Panc1 (cell line): ENCODE measurements at regions not wholly inside any gene's neighbourhood (a gene's known extent, or its start where the extent isn't known, plus 50 kb on each side); places are given as distances from the start of the nearest gene placed in this dataset.

Source experiments
- ATAC-seq: fragments of 200-7000 bp; cut with Tn5 transposase; 2 replicates; pipeline ENCODE4 v1.9.1; 2020; ENCODE audit warnings: mild to moderate bottlenecking, moderate library complexity
- BruUV-seq: library from RNA; stranded (reverse); fragments of 400-500 nt; replicated peaks from 2 replicates; lab custom pipeline; 2021; lab: Mats Ljungman, UMichigan
- CTCF ChIA-PET: fragments of 300-600 bp; sonication (Branson Sonifier 250); formaldehyde crosslinking; loops from one replicate; lab custom pipeline; 2022; ENCODE audit warnings: antibody characterized with exemption; lab: Charles Lee
- POLR2A ChIA-PET: fragments of 300-600 bp; sonication (Branson Sonifier 250); formaldehyde crosslinking; loops from one replicate; lab custom pipeline; 2022; ENCODE audit warnings: antibody characterized with exemption; lab: Charles Lee
- DNase-seq: peaks from one replicate; pipeline ENCODE4 v3.0.0-alpha.2; 2010; ENCODE audit warnings: low read depth, low spot score
- H3K27ac ChIP-seq: 2 replicates; pipeline ENCODE4 v1.5.1; 2011; ENCODE audit warnings: mild to moderate bottlenecking, low read length, inconsistent platforms
- H3K27me3 ChIP-seq: fragments of 200-500 bp; sonication (Bioruptor generic); 2 replicates; pipeline ENCODE4 v1.6.0; 2014; ENCODE audit warnings: low read length, inconsistent platforms; ENCODE audit not compliant: control insufficient read depth, insufficient read depth
- H3K36me3 ChIP-seq: fragments of 200-500 bp; sonication (Bioruptor generic); 2 replicates; pipeline ENCODE4 v1.5.1; 2014; ENCODE audit warnings: inconsistent platforms, mild to moderate bottlenecking, low read length, moderate library complexity; ENCODE audit not compliant: control insufficient read depth, insufficient read depth
- H3K4me1 ChIP-seq: 2 replicates; pipeline ENCODE4 v1.5.1; 2011; ENCODE audit warnings: inconsistent platforms, mild to moderate bottlenecking, low read length, moderate library complexity; ENCODE audit not compliant: control insufficient read depth, insufficient read depth
- H3K4me3 ChIP-seq, 2 experiments: 2 replicates each; pipeline ENCODE4 v1.5.1; 2011 to 2012; ENCODE audit warnings: low read depth in 2 of 2, low read length in 2 of 2, mild to moderate bottlenecking in 2 of 2, inconsistent platforms in 1 of 2, moderate library complexity in 1 of 2
- H3K9me3 ChIP-seq: fragments of 200-500 bp; sonication (Bioruptor generic); 2 replicates; pipeline ENCODE4 v1.5.1; 2014; ENCODE audit warnings: low read depth, mild to moderate bottlenecking, inconsistent platforms, low read length, moderate library complexity; ENCODE audit not compliant: control insufficient read depth, insufficient read depth
- POLR2AphosphoS5 ChIP-seq: IDR thresholded peaks from 2 replicates; pipeline ENCODE4 v1.6.1; 2012; ENCODE audit warnings: mild to moderate bottlenecking, low read depth, low read length, moderate library complexity
- SIN3A ChIP-seq: IDR thresholded peaks from 2 replicates; pipeline ENCODE4 v1.6.1; 2012; ENCODE audit warnings: low read depth, mild to moderate bottlenecking, low read length, moderate library complexity, borderline replicate concordance; ENCODE audit not compliant: insufficient read depth
- TCF7L2 ChIP-seq: IDR thresholded peaks from 2 replicates; pipeline ENCODE4 v1.6.1; 2011; ENCODE audit warnings: mild to moderate bottlenecking, low read depth, low read length, inconsistent platforms
- in situ Hi-C: cut with HindIII; loops from 2 replicates; pipeline ENCODE4 v1.10.0; 2016; ENCODE audit warnings: low sequenced_read_pairs, low pct_unique_long_range_greater_than_20kb
- intact Hi-C: fragments of 100-400 bp; cut with micrococcal nuclease; formaldehyde crosslinking; loops from one replicate; pipeline ENCODE4 v1.10.0; 2022; ENCODE audit not compliant: unreplicated experiment
- TF ChIP-seq, protein P1 (sequence below), 2 experiments: IDR thresholded peaks; 2 replicates each; pipeline ENCODE4 v1.6.1; 2011 to 2012; ENCODE audit warnings: low read depth in 2 of 2, control low read depth in 1 of 2, low read length in 1 of 2, mild to moderate bottlenecking in 1 of 2, moderate library complexity in 1 of 2; ENCODE audit not compliant: insufficient read depth in 1 of 2
- TF ChIP-seq, protein P2 (sequence below): fragments of 450-650 bp; IDR thresholded peaks from 2 replicates; pipeline ENCODE4 v1.5.1; 2017; ENCODE audit warnings: mild to moderate bottlenecking

GRCh38 chr1:17991996-17992395, 115.6 kb upstream of the IGSF21 start:
- in situ Hi-C loops (no loop called here), intact Hi-C loops (no loop called here)
- no TSS peak for BruUV-seq
- TF ChIP-seq, protein P1, sequence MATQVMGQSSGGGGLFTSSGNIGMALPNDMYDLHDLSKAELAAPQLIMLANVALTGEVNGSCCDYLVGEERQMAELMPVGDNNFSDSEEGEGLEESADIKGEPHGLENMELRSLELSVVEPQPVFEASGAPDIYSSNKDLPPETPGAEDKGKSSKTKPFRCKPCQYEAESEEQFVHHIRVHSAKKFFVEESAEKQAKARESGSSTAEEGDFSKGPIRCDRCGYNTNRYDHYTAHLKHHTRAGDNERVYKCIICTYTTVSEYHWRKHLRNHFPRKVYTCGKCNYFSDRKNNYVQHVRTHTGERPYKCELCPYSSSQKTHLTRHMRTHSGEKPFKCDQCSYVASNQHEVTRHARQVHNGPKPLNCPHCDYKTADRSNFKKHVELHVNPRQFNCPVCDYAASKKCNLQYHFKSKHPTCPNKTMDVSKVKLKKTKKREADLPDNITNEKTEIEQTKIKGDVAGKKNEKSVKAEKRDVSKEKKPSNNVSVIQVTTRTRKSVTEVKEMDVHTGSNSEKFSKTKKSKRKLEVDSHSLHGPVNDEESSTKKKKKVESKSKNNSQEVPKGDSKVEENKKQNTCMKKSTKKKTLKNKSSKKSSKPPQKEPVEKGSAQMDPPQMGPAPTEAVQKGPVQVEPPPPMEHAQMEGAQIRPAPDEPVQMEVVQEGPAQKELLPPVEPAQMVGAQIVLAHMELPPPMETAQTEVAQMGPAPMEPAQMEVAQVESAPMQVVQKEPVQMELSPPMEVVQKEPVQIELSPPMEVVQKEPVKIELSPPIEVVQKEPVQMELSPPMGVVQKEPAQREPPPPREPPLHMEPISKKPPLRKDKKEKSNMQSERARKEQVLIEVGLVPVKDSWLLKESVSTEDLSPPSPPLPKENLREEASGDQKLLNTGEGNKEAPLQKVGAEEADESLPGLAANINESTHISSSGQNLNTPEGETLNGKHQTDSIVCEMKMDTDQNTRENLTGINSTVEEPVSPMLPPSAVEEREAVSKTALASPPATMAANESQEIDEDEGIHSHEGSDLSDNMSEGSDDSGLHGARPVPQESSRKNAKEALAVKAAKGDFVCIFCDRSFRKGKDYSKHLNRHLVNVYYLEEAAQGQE (IDR thresholded peaks at IDR 0.05; ENCODE audit: insufficient read depth in 1 of 2, low read depth in 2 of 2, low read length in 1 of 2): no peak
- TF ChIP-seq TCF7L2 (no peak), POLR2AphosphoS5 (no peak), SIN3A (no peak)
- TF ChIP-seq, protein P2, sequence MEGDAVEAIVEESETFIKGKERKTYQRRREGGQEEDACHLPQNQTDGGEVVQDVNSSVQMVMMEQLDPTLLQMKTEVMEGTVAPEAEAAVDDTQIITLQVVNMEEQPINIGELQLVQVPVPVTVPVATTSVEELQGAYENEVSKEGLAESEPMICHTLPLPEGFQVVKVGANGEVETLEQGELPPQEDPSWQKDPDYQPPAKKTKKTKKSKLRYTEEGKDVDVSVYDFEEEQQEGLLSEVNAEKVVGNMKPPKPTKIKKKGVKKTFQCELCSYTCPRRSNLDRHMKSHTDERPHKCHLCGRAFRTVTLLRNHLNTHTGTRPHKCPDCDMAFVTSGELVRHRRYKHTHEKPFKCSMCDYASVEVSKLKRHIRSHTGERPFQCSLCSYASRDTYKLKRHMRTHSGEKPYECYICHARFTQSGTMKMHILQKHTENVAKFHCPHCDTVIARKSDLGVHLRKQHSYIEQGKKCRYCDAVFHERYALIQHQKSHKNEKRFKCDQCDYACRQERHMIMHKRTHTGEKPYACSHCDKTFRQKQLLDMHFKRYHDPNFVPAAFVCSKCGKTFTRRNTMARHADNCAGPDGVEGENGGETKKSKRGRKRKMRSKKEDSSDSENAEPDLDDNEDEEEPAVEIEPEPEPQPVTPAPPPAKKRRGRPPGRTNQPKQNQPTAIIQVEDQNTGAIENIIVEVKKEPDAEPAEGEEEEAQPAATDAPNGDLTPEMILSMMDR: no peak
- H3K4me1 ChIP-seq: no peaks in the 10 kb centered on the region
- no peak overlapping the region for H3K4me3 ChIP-seq
- no peaks in the 10 kb centered on the region for H3K36me3 ChIP-seq
- no peaks in the 10 kb centered on the region; the same call in 1 of the 2 replicates for H3K27me3 ChIP-seq
- no peak overlapping the region for H3K27ac ChIP-seq
- DNase-seq (no peak), ATAC-seq (no peak)
- POLR2A ChIA-PET: no interaction called here
- CTCF ChIA-PET: no interaction called here
- H3K9me3 ChIP-seq: no peaks in the 10 kb centered on the region

GRCh38 chr1:17992800-17993199, 114.8 kb upstream of the IGSF21 start:
- no peak for ATAC-seq
- no TSS peak for BruUV-seq
- no peaks in the 10 kb centered on the region; the same call in 1 of the 2 replicates for H3K27me3 ChIP-seq
- no peaks in the 10 kb centered on the region for H3K4me1 ChIP-seq
- in situ Hi-C loops: no loop called here
- DNase-seq: no peak
- no peaks in the 10 kb centered on the region for H3K36me3 ChIP-seq
- no peaks in the 10 kb centered on the region for H3K9me3 ChIP-seq
- TF ChIP-seq TCF7L2 (no peak), POLR2AphosphoS5 (no peak), SIN3A (no peak)
- TF ChIP-seq, protein P2: no peak
- TF ChIP-seq, protein P1 (IDR thresholded peaks at IDR 0.05; ENCODE audit: insufficient read depth in 1 of 2, low read depth in 2 of 2, low read length in 1 of 2): no peak
- H3K27ac ChIP-seq: no peak overlapping the region
- H3K4me3 ChIP-seq: no peak overlapping the region
- CTCF ChIA-PET: no interaction called here
- intact Hi-C loops: no loop called here
- POLR2A ChIA-PET: no interaction called here
